Left lung (tissue), 4 donors: ENCODE measurements at regions not wholly inside any gene's neighbourhood (a gene's known extent, or its start where the extent isn't known, plus 50 kb on each side); places are given as distances from the start of the nearest gene placed in this dataset.
A peak's percentile ranks its signal among the peaks of the same experiment; 100 is the strongest.

Source experiments
- ATAC-seq: fragments of 200-7000 bp; cut with Tn5 transposase; one replicate; pipeline ENCODE4 v1.9.1; 2020; ENCODE audit warnings: moderate library complexity
- DNase-seq, 4 donors: peaks; one replicate each; pipeline ENCODE4 v3.0.0-alpha.2; 2013 to 2020
- H3K27ac ChIP-seq, 2 donors: fragments of 200-600 bp; sonication (generic) in 1 of 2; one replicate each; pipeline versions ENCODE4 v1.5.0 to v1.8.0; 2020 to 2021
- H3K27me3 ChIP-seq, 2 donors: fragments of 200-600 bp; sonication (generic) in 1 of 2; one replicate each; pipeline versions ENCODE4 v1.5.0 to v1.8.0; 2020 to 2021
- H3K36me3 ChIP-seq, 2 donors: fragments of 200-600 bp; sonication (generic) in 1 of 2; one replicate each; pipeline versions ENCODE4 v1.5.0 to v1.8.0; 2020 to 2021
- H3K4me1 ChIP-seq, 2 donors: fragments of 200-600 bp; one replicate each; pipeline ENCODE4 v1.8.0; 2021
- H3K4me3 ChIP-seq, 2 donors: fragments of 200-600 bp; sonication (generic) in 1 of 2; one replicate each; pipeline versions ENCODE4 v1.5.0 to v1.8.0; 2020 to 2021; ENCODE audit warnings: mild to moderate bottlenecking in 1 of 2
- H3K9me3 ChIP-seq, 2 donors: fragments of 200-600 bp; sonication (generic) in 1 of 2; one replicate each; pipeline versions ENCODE4 v1.5.0 to v1.8.0; 2020 to 2021
- CTCF ChIP-seq, 2 donors: fragments of 200-600 bp; sonication (generic) in 1 of 2; IDR thresholded peaks; one replicate each; pipeline versions ENCODE4 v1.5.0 to v1.8.0; 2021; ENCODE audit warnings: antibody characterized with exemption in 2 of 2
- intact Hi-C, 2 donors: fragments of 100-400 bp; cut with DNase I; formaldehyde crosslinking; loops; one replicate each; pipeline versions ENCODE4 v1.11.2 to v1.14.2; 2022
- donor health status: DM: no; HTN: yes; CAD: no.
- donor health status: DM: no; HTN: no; CAD: no.

- H3K27ac ChIP-seq, result no peak overlapping the region
- TF ChIP-seq CTCF (IDR thresholded peaks at IDR 0.05), result no peak
- intact Hi-C loops, result no loop called here
- no peaks in the 10 kb centered on the region for H3K27me3 ChIP-seq
- no peak for DNase-seq
- H3K4me1 ChIP-seq, result no peaks in the 10 kb centered on the region
- no peaks in the 10 kb centered on the region for H3K9me3 ChIP-seq
- no peak for ATAC-seq
- no peak overlapping the region for H3K4me3 ChIP-seq
- H3K36me3 ChIP-seq, result no peaks in the 10 kb centered on the region
These were observed 151.1 kb downstream of the LRRC70 start for GRCh38 chr5:62729675-62730074.

GRCh38 chr5:62727861-62728260 is 149.2 kb downstream of the LRRC70 start:
- H3K27me3 ChIP-seq, result no peaks in the 10 kb centered on the region
- H3K4me1 ChIP-seq, result no peaks in the 10 kb centered on the region
- ATAC-seq (no peak), DNase-seq (no peak)
- no peak overlapping the region for H3K27ac ChIP-seq
- no peak for TF ChIP-seq CTCF (IDR thresholded peaks at IDR 0.05)
- intact Hi-C loops, result no loop called here
- H3K36me3 ChIP-seq, result no peaks in the 10 kb centered on the region
- H3K9me3 ChIP-seq, result no peaks in the 10 kb centered on the region
- no peak overlapping the region for H3K4me3 ChIP-seq

- DNase-seq (no peak), ATAC-seq (no peak)
- Histone ChIP-seq H3K4me3 (no peak overlapping the region), H3K27ac (no peak overlapping the region), H3K9me3 (no peaks in the 10 kb centered on the region), H3K27me3 (no peaks in the 10 kb centered on the region), H3K4me1 (no peaks in the 10 kb centered on the region), H3K36me3 (no peaks in the 10 kb centered on the region)
- intact Hi-C loops, result no loop called here
- TF ChIP-seq CTCF (IDR thresholded peaks at IDR 0.05), result no peak
These were observed 148.6 kb downstream of the LRRC70 start for GRCh38 chr5:62727184-62727583.

- ATAC-seq (no peak), DNase-seq (no peak)
- H3K9me3 ChIP-seq, result no peaks in the 10 kb centered on the region
- H3K36me3 ChIP-seq, result no peaks in the 10 kb centered on the region
- no peak overlapping the region for H3K27ac ChIP-seq
- intact Hi-C loops, result no loop called here
- H3K4me1 ChIP-seq, result no peaks in the 10 kb centered on the region
- no peaks in the 10 kb centered on the region for H3K27me3 ChIP-seq
- no peak for TF ChIP-seq CTCF (IDR thresholded peaks at IDR 0.05)
- H3K4me3 ChIP-seq, result no peak overlapping the region
These were observed 143.7 kb downstream of the LRRC70 start for GRCh38 chr5:62722360-62722759.

GRCh38 chr5:62720031-62720441 is 141.4 kb downstream of the LRRC70 start:
- Histone ChIP-seq H3K4me3 (no peak overlapping the region), H3K27ac (no peak overlapping the region), H3K27me3 (no peaks in the 10 kb centered on the region), H3K9me3 (no peaks in the 10 kb centered on the region), H3K36me3 (no peaks in the 10 kb centered on the region), H3K4me1 (no peaks in the 10 kb centered on the region)
- DNase-seq (peak in 1 of 4 donors; percentile 54), ATAC-seq (peak; percentile 44)
- intact Hi-C loops, result no loop called here
- TF ChIP-seq CTCF (IDR thresholded peaks at IDR 0.05), result no peak
